ENCODE measurements at regions not wholly inside any gene's neighbourhood (a gene's known extent, or its start where the extent isn't known, plus 50 kb on each side); places are given as distances from the start of the nearest gene placed in this dataset.

GRCh38 chr9:96040591-96041461, 165.3 kb downstream of the ERCC6L2 start:
- H3K4me1 ChIP-seq = no peaks in the 10 kb centered on the region
- peaks cover 13% of the 10 kb centered on the region for H3K9me3 ChIP-seq (replicated peaks)
- intact Hi-C loops (cut with micrococcal nuclease) = no loop called here
- no peak overlapping the region for H3K4me3 ChIP-seq
- peaks cover 9% of the 10 kb centered on the region for H3K27me3 ChIP-seq (ENCODE audit: low read depth)
- no peak for DNase-seq
- TF ChIP-seq, protein P1, sequence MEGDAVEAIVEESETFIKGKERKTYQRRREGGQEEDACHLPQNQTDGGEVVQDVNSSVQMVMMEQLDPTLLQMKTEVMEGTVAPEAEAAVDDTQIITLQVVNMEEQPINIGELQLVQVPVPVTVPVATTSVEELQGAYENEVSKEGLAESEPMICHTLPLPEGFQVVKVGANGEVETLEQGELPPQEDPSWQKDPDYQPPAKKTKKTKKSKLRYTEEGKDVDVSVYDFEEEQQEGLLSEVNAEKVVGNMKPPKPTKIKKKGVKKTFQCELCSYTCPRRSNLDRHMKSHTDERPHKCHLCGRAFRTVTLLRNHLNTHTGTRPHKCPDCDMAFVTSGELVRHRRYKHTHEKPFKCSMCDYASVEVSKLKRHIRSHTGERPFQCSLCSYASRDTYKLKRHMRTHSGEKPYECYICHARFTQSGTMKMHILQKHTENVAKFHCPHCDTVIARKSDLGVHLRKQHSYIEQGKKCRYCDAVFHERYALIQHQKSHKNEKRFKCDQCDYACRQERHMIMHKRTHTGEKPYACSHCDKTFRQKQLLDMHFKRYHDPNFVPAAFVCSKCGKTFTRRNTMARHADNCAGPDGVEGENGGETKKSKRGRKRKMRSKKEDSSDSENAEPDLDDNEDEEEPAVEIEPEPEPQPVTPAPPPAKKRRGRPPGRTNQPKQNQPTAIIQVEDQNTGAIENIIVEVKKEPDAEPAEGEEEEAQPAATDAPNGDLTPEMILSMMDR (IDR thresholded peaks at IDR 0.05; ENCODE audit: borderline replicate concordance) = no peak
- no peak overlapping the region for H3K27ac ChIP-seq (replicated peaks)
- H3K36me3 ChIP-seq = no peaks in the 10 kb centered on the region

DNA sequence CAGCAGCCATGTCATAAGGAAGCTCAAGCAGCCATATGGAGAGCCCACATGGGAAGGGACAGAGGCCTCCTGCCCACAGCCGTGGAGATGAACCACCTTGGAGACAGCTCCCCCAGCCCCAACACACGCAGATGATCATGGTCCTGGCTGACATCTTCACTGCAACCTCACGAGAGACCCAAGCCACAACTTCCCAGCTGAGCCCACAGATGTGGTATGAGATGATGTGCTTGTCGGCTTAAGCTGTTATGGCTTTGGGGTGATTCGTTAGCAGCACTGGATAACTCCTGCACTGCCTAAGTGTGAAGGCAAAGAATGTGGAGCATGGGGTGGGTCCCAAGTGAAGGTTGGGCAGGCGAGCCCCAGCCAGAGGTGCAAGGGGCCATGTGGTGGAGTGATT, 163.4 kb downstream of the ERCC6L2 start:
- H3K4me3 ChIP-seq = no peak overlapping the region
- intact Hi-C loops (cut with micrococcal nuclease) = no loop called here
- no peak for DNase-seq
- no peak overlapping the region for H3K27ac ChIP-seq (replicated peaks)
- TF ChIP-seq, protein P1 (IDR thresholded peaks at IDR 0.05; ENCODE audit: borderline replicate concordance) = no peak
- H3K4me1 ChIP-seq = no peaks in the 10 kb centered on the region
- H3K9me3 ChIP-seq (replicated peaks) = peaks cover 13% of the 10 kb centered on the region
- H3K27me3 ChIP-seq (ENCODE audit: low read depth) = peaks cover 19% of the 10 kb centered on the region
- H3K36me3 ChIP-seq = no peaks in the 10 kb centered on the region

DNA sequence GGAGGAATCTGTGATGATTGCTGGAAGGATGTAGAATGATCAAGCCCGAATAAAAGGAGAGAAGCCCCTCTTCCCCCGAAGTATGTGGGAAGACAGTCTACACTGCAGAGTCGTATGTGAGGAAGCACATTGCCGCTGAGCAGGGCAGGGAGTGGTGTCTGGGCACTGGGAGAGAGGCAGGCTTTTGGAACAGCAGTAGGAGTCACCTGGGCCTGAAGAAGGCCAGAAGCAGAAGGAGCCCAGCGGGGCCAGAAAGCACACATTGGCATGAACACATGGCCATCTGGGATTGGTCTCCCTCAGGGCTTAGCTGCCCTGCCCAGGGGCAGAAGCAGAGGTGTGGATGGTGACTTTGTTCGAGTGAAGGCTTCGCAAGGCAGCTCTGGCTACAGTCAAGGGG, 162.8 kb downstream of the ERCC6L2 start:
- Histone ChIP-seq H3K27me3 (ENCODE audit: low read depth) (peaks cover 19% of the 10 kb centered on the region), H3K4me1 (no peaks in the 10 kb centered on the region), H3K27ac (replicated peaks) (no peak overlapping the region), H3K36me3 (no peaks in the 10 kb centered on the region), H3K4me3 (no peak overlapping the region), H3K9me3 (replicated peaks) (peaks cover 13% of the 10 kb centered on the region)
- intact Hi-C loops (cut with micrococcal nuclease) = no loop called here
- DNase-seq = no peak
- TF ChIP-seq, protein P1 (IDR thresholded peaks at IDR 0.05; ENCODE audit: borderline replicate concordance) = no peak

DNA sequence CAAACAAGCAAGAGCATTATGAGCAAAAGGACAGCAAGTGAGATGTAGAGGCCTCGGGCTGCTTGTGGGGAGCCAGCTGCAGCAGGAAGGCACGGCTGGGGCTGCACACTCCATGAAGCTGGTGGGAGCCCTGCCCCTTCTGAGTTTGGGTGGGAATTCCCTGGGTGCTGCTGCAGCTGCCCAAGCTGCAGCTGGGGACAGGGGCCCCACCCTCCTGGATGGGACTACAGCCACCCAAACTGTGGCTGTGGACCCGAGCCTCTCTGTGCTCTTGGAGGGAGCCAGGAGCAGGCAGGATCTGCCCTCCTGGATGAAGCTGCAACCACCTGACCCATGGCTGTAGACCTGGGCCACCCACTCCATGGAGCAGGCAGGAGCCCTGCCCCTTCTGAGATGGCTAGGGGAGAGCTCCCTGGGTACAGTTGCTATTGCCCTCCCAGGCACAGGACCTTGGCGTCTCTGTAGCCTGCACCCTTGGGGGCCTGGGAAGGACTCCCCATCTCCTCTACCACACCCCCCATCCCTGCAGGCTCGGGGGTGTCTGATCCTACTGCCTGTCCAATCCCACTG, 159.1 kb downstream of the ERCC6L2 start:
- Histone ChIP-seq H3K27ac (replicated peaks) (no peak overlapping the region), H3K4me3 (no peak overlapping the region), H3K9me3 (replicated peaks) (peaks cover 13% of the 10 kb centered on the region), H3K27me3 (ENCODE audit: low read depth) (peaks cover 19% of the 10 kb centered on the region), H3K4me1 (peaks cover 9% of the 10 kb centered on the region), H3K36me3 (no peaks in the 10 kb centered on the region)
- intact Hi-C loops (cut with micrococcal nuclease) = no loop called here
- TF ChIP-seq, protein P1 (IDR thresholded peaks at IDR 0.05; ENCODE audit: borderline replicate concordance) = no peak
- DNase-seq = no peak

DNA sequence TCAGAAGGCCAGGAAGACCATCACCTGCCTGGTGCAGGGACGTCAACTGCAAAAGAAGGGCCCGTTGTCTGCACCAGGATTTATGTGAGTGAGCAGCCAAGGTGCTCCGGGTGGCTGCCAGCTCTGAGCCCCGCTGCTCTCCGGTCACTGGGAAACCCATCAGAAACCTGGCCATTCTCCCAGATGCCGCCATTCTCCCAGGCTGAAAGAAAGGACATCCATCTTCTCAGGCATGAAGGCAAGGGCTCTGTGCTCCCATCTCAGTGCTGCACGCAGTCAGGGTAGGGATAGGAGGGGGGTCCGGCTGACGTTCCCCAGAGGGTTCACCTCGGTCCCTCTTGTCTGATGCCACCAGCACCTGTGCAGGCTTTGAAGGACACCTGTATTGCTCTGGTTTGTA, 158.4 kb downstream of the ERCC6L2 start:
- DNase-seq = no peak
- H3K27ac ChIP-seq (replicated peaks) = no peak overlapping the region
- peaks cover 8% of the 10 kb centered on the region for H3K9me3 ChIP-seq (replicated peaks)
- no peak overlapping the region for H3K4me3 ChIP-seq
- peaks cover 19% of the 10 kb centered on the region for H3K27me3 ChIP-seq (ENCODE audit: low read depth)
- TF ChIP-seq, protein P1 (IDR thresholded peaks at IDR 0.05; ENCODE audit: borderline replicate concordance) = no peak
- H3K36me3 ChIP-seq = no peaks in the 10 kb centered on the region
- intact Hi-C loops (cut with micrococcal nuclease) = no loop called here
- peaks cover 9% of the 10 kb centered on the region for H3K4me1 ChIP-seq

All from left ventricle myocardium inferior (tissue), 1 donor.